ENCODE measurements at regions not wholly inside any gene's neighbourhood (a gene's known extent, or its start where the extent isn't known, plus 50 kb on each side); places are given as distances from the start of the nearest gene placed in this dataset.

DNA sequence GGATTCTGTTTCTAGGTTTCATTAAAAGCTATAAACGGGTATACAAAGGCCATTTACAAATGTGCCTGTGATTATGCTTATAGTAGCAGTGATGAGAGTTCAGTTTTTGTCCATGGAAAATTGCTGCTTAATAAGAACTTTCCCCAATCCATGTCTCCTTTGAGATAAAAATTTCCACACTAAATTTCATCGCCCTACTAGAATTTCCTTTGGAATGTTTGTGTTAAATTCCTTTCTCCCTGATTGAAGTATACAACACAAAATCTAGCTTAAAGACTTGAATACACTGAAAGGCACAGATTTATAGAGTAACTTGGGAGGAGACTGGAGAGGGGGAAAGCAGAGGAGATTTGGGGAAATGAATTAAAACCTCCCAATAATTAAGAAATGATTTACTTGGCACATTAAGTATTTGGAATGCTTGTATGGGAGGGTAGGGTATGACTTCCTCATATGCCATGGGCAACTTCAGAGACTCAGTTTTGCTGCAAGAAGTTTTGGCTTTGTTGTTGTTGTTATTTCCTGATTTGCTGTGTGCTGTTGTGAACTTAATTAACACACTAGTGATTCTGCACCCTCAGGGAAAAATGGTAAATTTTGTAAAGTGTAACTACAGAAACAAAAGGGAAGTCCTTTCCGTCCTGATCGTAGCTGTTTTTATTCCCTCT lies 157.6 kb upstream of the LMO4 start:
- H3K4me1 ChIP-seq, result no peaks in the 10 kb centered on the region
- peaks cover 7% of the 10 kb centered on the region for H3K27me3 ChIP-seq (ENCODE audit: low read depth)
- intact Hi-C loops (cut with micrococcal nuclease), result no loop called here
- H3K4me3 ChIP-seq, result no peak overlapping the region
- no peaks in the 10 kb centered on the region for H3K9me3 ChIP-seq (replicated peaks)
- H3K27ac ChIP-seq (replicated peaks), result no peak overlapping the region
- no peak for DNase-seq
- TF ChIP-seq, protein P1, sequence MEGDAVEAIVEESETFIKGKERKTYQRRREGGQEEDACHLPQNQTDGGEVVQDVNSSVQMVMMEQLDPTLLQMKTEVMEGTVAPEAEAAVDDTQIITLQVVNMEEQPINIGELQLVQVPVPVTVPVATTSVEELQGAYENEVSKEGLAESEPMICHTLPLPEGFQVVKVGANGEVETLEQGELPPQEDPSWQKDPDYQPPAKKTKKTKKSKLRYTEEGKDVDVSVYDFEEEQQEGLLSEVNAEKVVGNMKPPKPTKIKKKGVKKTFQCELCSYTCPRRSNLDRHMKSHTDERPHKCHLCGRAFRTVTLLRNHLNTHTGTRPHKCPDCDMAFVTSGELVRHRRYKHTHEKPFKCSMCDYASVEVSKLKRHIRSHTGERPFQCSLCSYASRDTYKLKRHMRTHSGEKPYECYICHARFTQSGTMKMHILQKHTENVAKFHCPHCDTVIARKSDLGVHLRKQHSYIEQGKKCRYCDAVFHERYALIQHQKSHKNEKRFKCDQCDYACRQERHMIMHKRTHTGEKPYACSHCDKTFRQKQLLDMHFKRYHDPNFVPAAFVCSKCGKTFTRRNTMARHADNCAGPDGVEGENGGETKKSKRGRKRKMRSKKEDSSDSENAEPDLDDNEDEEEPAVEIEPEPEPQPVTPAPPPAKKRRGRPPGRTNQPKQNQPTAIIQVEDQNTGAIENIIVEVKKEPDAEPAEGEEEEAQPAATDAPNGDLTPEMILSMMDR (IDR thresholded peaks at IDR 0.05; ENCODE audit: borderline replicate concordance), result no peak
- no peaks in the 10 kb centered on the region for H3K36me3 ChIP-seq

GRCh38 chr1:87173231-87173630 lies 155.4 kb upstream of the LMO4 start:
- intact Hi-C loops (cut with micrococcal nuclease), result no loop called here
- Histone ChIP-seq H3K4me3 (no peak overlapping the region), H3K36me3 (no peaks in the 10 kb centered on the region), H3K4me1 (no peaks in the 10 kb centered on the region), H3K27me3 (ENCODE audit: low read depth) (peaks cover 7% of the 10 kb centered on the region), H3K9me3 (replicated peaks) (no peaks in the 10 kb centered on the region), H3K27ac (replicated peaks) (no peak overlapping the region)
- TF ChIP-seq, protein P1 (IDR thresholded peaks at IDR 0.05; ENCODE audit: borderline replicate concordance), result no peak
- DNase-seq, result no peak

DNA sequence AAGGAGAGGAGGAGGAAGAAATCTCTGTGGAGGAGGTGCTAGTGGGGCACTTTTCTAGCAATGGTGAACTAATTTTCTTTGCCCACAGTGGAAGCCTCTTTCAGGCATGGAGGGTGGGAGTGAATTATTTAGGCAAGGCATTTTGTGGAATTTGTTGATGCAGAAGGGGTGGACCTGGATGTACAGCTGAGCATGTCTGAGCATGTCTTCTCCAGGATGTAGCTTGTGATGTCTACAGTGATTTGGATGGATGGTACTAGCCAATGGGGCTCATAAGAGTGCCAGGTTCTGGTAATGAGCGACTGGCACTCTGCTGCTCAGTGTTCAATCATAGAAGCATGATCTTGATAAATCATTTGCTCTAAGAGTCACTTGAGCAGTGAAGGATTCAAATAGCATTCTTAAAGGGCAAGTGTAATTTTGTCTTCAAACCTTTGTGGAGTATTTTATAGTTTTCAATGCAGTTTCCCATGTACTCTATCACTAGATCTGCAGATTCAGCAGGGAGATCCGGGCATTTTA lies 153.9 kb upstream of the LMO4 start:
- no peaks in the 10 kb centered on the region for H3K9me3 ChIP-seq (replicated peaks)
- intact Hi-C loops (cut with micrococcal nuclease), result no loop called here
- no peaks in the 10 kb centered on the region for H3K4me1 ChIP-seq
- no peak overlapping the region for H3K27ac ChIP-seq (replicated peaks)
- TF ChIP-seq, protein P1 (IDR thresholded peaks at IDR 0.05; ENCODE audit: borderline replicate concordance), result no peak
- H3K4me3 ChIP-seq, result no peak overlapping the region
- no peaks in the 10 kb centered on the region for H3K36me3 ChIP-seq
- DNase-seq, result no peak
- peaks cover 7% of the 10 kb centered on the region for H3K27me3 ChIP-seq (ENCODE audit: low read depth)

- Histone ChIP-seq H3K36me3 (no peaks in the 10 kb centered on the region), H3K4me1 (peaks cover 8% of the 10 kb centered on the region), H3K27me3 (ENCODE audit: low read depth) (peaks cover 7% of the 10 kb centered on the region), H3K27ac (replicated peaks) (no peak overlapping the region), H3K9me3 (replicated peaks) (no peaks in the 10 kb centered on the region), H3K4me3 (no peak overlapping the region)
- DNase-seq, result no peak
- intact Hi-C loops (cut with micrococcal nuclease), result no loop called here
- TF ChIP-seq, protein P1 (IDR thresholded peaks at IDR 0.05; ENCODE audit: borderline replicate concordance), result no peak
Observed at GRCh38 chr1:87176087-87176486, 152.6 kb upstream of the LMO4 start.

DNA sequence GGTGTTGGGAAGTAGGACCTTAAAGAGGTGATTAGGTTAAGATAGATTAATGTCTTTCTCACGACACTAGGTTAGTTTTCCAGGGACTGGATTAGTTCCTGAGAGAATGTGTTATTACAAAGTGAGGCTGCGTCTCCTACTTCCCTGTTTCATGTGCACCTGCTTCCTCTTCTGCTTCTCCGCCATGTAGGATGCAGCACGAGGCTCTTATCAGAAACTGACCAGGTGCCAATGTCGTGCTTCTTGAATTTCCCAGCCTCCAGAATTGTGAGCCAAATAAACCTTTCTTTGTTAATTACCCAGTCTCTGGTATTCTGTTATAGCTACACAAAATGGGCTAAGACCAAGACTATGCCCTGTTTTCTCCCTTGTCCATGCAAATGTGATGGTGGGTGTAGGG lies 152.2 kb upstream of the LMO4 start:
- H3K9me3 ChIP-seq (replicated peaks), result no peaks in the 10 kb centered on the region
- peaks cover 7% of the 10 kb centered on the region for H3K27me3 ChIP-seq (ENCODE audit: low read depth)
- intact Hi-C loops (cut with micrococcal nuclease), result no loop called here
- DNase-seq, result no peak
- TF ChIP-seq, protein P1 (IDR thresholded peaks at IDR 0.05; ENCODE audit: borderline replicate concordance), result no peak
- no peak overlapping the region for H3K27ac ChIP-seq (replicated peaks)
- H3K4me1 ChIP-seq, result peaks cover 8% of the 10 kb centered on the region
- no peaks in the 10 kb centered on the region for H3K36me3 ChIP-seq
- no peak overlapping the region for H3K4me3 ChIP-seq
